Neural progenitor cell (in vitro differentiated cells): ENCODE measurements at regions not wholly inside any gene's neighbourhood (a gene's known extent, or its start where the extent isn't known, plus 50 kb on each side); places are given as distances from the start of the nearest gene placed in this dataset.

Experiments used
- DNase-seq: peaks from one replicate; pipeline ENCODE4 v3.0.0-alpha.2; 2016; ENCODE audit warnings: low spot score
- H2AFZ ChIP-seq: fragments of 200-600 bp; sonication (generic); replicated peaks from 2 replicates; pipeline ENCODE4 v1.6.1; 2016; ENCODE audit warnings: antibody characterized with exemption
- H3F3A ChIP-seq: fragments of 200-600 bp; sonication (generic); 2 replicates; pipeline ENCODE4 v1.6.1; 2016; ENCODE audit warnings: antibody characterized with exemption, low read depth
- H3K27ac ChIP-seq: fragments of 200-600 bp; sonication (generic); 2 replicates; pipeline ENCODE4 v1.5.1; 2016; ENCODE audit warnings: mild to moderate bottlenecking
- H3K27me3 ChIP-seq: fragments of 200-600 bp; sonication (generic); 2 replicates; pipeline ENCODE4 v1.6.1; 2016; ENCODE audit warnings: mild to moderate bottlenecking, moderate library complexity
- H3K36me3 ChIP-seq: fragments of 200-600 bp; sonication (generic); 2 replicates; pipeline ENCODE4 v1.5.1; 2016
- H3K4me1 ChIP-seq: fragments of 200-600 bp; sonication (generic); 2 replicates; pipeline ENCODE4 v1.6.1; 2016; ENCODE audit warnings: mixed run types
- H3K4me2 ChIP-seq: fragments of 200-600 bp; sonication (generic); 2 replicates; pipeline ENCODE4 v1.6.1; 2016
- H3K4me3 ChIP-seq: fragments of 200-600 bp; sonication (generic); 2 replicates; pipeline ENCODE4 v1.5.1; 2016
- H3K79me2 ChIP-seq: fragments of 200-600 bp; sonication (generic); 2 replicates; pipeline ENCODE4 v1.6.1; 2016; ENCODE audit warnings: low read depth
- H3K9ac ChIP-seq: fragments of 200-600 bp; sonication (generic); 2 replicates; pipeline ENCODE4 v1.6.1; 2016
- H3K9me3 ChIP-seq: fragments of 200-600 bp; sonication (generic); 2 replicates; pipeline ENCODE4 v1.5.1; 2016; ENCODE audit warnings: low read depth
- H4K20me1 ChIP-seq: fragments of 200-600 bp; sonication (generic); 2 replicates; pipeline ENCODE4 v1.6.1; 2016; ENCODE audit warnings: low read depth
- H3K27ac Mint-ChIP-seq: 3 replicates; pipeline ENCODE4 v1.8.0; 2021; ENCODE audit warnings: mixed read lengths
- H3K27me3 Mint-ChIP-seq: 2 replicates; pipeline ENCODE4 v1.8.0; 2022; ENCODE audit warnings: low read depth, mild to moderate bottlenecking, inconsistent platforms, moderate library complexity, mixed read lengths; ENCODE audit not compliant: insufficient read depth
- H3K36me3 Mint-ChIP-seq: 3 replicates; pipeline ENCODE4 v1.8.0; 2021; ENCODE audit warnings: mixed read lengths
- H3K4me1 Mint-ChIP-seq: 3 replicates; pipeline ENCODE4 v1.8.0; 2021; ENCODE audit warnings: mixed read lengths
- H3K4me3 Mint-ChIP-seq: 3 replicates; pipeline ENCODE4 v1.8.0; 2021; ENCODE audit warnings: mild to moderate bottlenecking, moderate library complexity, mixed read lengths
- H3K9me3 Mint-ChIP-seq: 3 replicates; pipeline ENCODE4 v1.8.0; 2020; ENCODE audit warnings: mixed read lengths
- CTCF ChIP-seq: fragments of 200-600 bp; sonication (generic); IDR thresholded peaks from 2 replicates; pipeline ENCODE4 v1.5.1; 2017; ENCODE audit warnings: antibody characterized with exemption, mild to moderate bottlenecking
- EZH2 ChIP-seq: fragments of 200-600 bp; sonication (generic); IDR thresholded peaks from 2 replicates; pipeline ENCODE4 v1.6.1; 2017; ENCODE audit warnings: antibody characterized with exemption, mild to moderate bottlenecking, moderate library complexity
- EZH2phosphoT487 ChIP-seq: fragments of 200-600 bp; sonication (generic); IDR thresholded peaks from 2 replicates; pipeline ENCODE4 v1.6.1; 2017; ENCODE audit warnings: antibody characterized with exemption

GRCh38 chr6:9040718-9041117 is 605.4 kb upstream of the SLC35B3 start:
- H3K27ac ChIP-seq: no peak overlapping the region
- no peaks in the 10 kb centered on the region for H3K9me3 ChIP-seq
- no peak overlapping the region for H3K4me3 ChIP-seq
- H3K36me3 ChIP-seq: no peaks in the 10 kb centered on the region
- H3F3A ChIP-seq: no peaks in the 10 kb centered on the region
- H3K4me1 Mint-ChIP-seq: no peaks in the 10 kb centered on the region
- no peak overlapping the region for H3K4me2 ChIP-seq
- H3K4me3 Mint-ChIP-seq: no peak overlapping the region
- H3K27me3 ChIP-seq: no peaks in the 10 kb centered on the region
- H3K9me3 Mint-ChIP-seq: peaks cover 12% of the 10 kb centered on the region
- H2AFZ ChIP-seq: no peak overlapping the region
- no peak overlapping the region for H3K27ac Mint-ChIP-seq
- H3K79me2 ChIP-seq: no peaks in the 10 kb centered on the region
- H3K4me1 ChIP-seq: no peaks in the 10 kb centered on the region
- no peaks in the 10 kb centered on the region for H4K20me1 ChIP-seq
- peaks cover 7% of the 10 kb centered on the region for H3K27me3 Mint-ChIP-seq
- TF ChIP-seq CTCF (no peak), EZH2 (no peak), EZH2phosphoT487 (no peak)
- DNase-seq: no peak
- H3K9ac ChIP-seq: no peak overlapping the region
- H3K36me3 Mint-ChIP-seq: no peaks in the 10 kb centered on the region

GRCh38 chr6:9039258-9039657 is 603.9 kb upstream of the SLC35B3 start:
- Mint-ChIP-seq H3K9me3 (peaks cover 12% of the 10 kb centered on the region), H3K4me3 (no peak overlapping the region), H3K27me3 (peaks cover 7% of the 10 kb centered on the region), H3K36me3 (no peaks in the 10 kb centered on the region), H3K4me1 (no peaks in the 10 kb centered on the region), H3K27ac (no peak overlapping the region)
- no peaks in the 10 kb centered on the region for H3K4me1 ChIP-seq
- peak overlapping the region; percentile 6 for H2AFZ ChIP-seq
- no peaks in the 10 kb centered on the region for H3K36me3 ChIP-seq
- DNase-seq: no peak
- no peak overlapping the region for H3K9ac ChIP-seq
- H3K4me3 ChIP-seq: no peak overlapping the region
- H3K4me2 ChIP-seq: no peak overlapping the region
- H3K79me2 ChIP-seq: no peaks in the 10 kb centered on the region
- no peak overlapping the region for H3K27ac ChIP-seq
- TF ChIP-seq EZH2phosphoT487 (no peak), EZH2 (no peak), CTCF (no peak)
- H4K20me1 ChIP-seq: no peaks in the 10 kb centered on the region
- no peaks in the 10 kb centered on the region for H3K27me3 ChIP-seq
- no peaks in the 10 kb centered on the region for H3F3A ChIP-seq
- no peaks in the 10 kb centered on the region for H3K9me3 ChIP-seq

GRCh38 chr6:9028086-9028485 is 592.7 kb upstream of the SLC35B3 start:
- no peak overlapping the region for H3K4me3 Mint-ChIP-seq
- H3K9ac ChIP-seq: no peak overlapping the region
- H3K27ac Mint-ChIP-seq: no peak overlapping the region
- H3K27ac ChIP-seq: no peak overlapping the region
- no peaks in the 10 kb centered on the region for H3K9me3 ChIP-seq
- peaks cover 5% of the 10 kb centered on the region for H3K9me3 Mint-ChIP-seq
- no peaks in the 10 kb centered on the region for H3K79me2 ChIP-seq
- no peaks in the 10 kb centered on the region for H3F3A ChIP-seq
- no peak overlapping the region for H3K4me3 ChIP-seq
- no peak overlapping the region for H3K4me2 ChIP-seq
- no peaks in the 10 kb centered on the region for H4K20me1 ChIP-seq
- H3K36me3 Mint-ChIP-seq: no peaks in the 10 kb centered on the region
- TF ChIP-seq EZH2: no peak
- TF ChIP-seq CTCF: no peak
- TF ChIP-seq EZH2phosphoT487: no peak
- H3K36me3 ChIP-seq: no peaks in the 10 kb centered on the region
- H3K4me1 Mint-ChIP-seq: no peaks in the 10 kb centered on the region
- DNase-seq: no peak
- no peak overlapping the region for H2AFZ ChIP-seq
- H3K4me1 ChIP-seq: no peaks in the 10 kb centered on the region
- H3K27me3 Mint-ChIP-seq: peaks cover 2% of the 10 kb centered on the region
- no peaks in the 10 kb centered on the region for H3K27me3 ChIP-seq
